HUES48 (cell line): ENCODE measurements at regions not wholly inside any gene's neighbourhood (a gene's known extent, or its start where the extent isn't known, plus 50 kb on each side); places are given as distances from the start of the nearest gene placed in this dataset.

Experiments
- H3K27ac ChIP-seq: one replicate; pipeline ENCODE4 v1.7.0; 2013; ENCODE audit warnings: low read depth, low read length, inconsistent platforms
- H3K27me3 ChIP-seq: 2 replicates; pipeline ENCODE4 v1.6.1; 2013; ENCODE audit warnings: mild to moderate bottlenecking, low read length; ENCODE audit not compliant: control insufficient read depth, insufficient read depth
- H3K36me3 ChIP-seq: 2 replicates; pipeline ENCODE4 v1.6.1; 2013; ENCODE audit warnings: low read length; ENCODE audit not compliant: control insufficient read depth, insufficient read depth
- H3K4me1 ChIP-seq: 2 replicates; pipeline ENCODE4 v1.6.1; 2013; ENCODE audit warnings: mild to moderate bottlenecking, low read length; ENCODE audit not compliant: control insufficient read depth, insufficient read depth
- H3K4me3 ChIP-seq: 2 replicates; pipeline ENCODE4 v1.5.1; 2013; ENCODE audit warnings: mild to moderate bottlenecking, low read depth, low read length
- H3K9ac ChIP-seq: 2 replicates; pipeline ENCODE4 v1.6.1; 2013; ENCODE audit warnings: mild to moderate bottlenecking, low read depth, low read length, moderate library complexity
- H3K9me3 ChIP-seq: 2 replicates; pipeline ENCODE4 v1.6.1; 2013; ENCODE audit warnings: low read length; ENCODE audit not compliant: control insufficient read depth, insufficient read depth

- H3K9ac ChIP-seq = no peak overlapping the region
Observed at GRCh38 chr20:52818491-52818890, 153.7 kb upstream of the TSHZ2 start.

GRCh38 chr20:52817981-52818380 lies 154.2 kb upstream of the TSHZ2 start:
- H3K27me3 ChIP-seq = no peaks in the 10 kb centered on the region
- no peak overlapping the region for H3K27ac ChIP-seq
- no peaks in the 10 kb centered on the region for H3K9me3 ChIP-seq
- H3K4me1 ChIP-seq = no peaks in the 10 kb centered on the region
- no peak overlapping the region for H3K9ac ChIP-seq
- no peaks in the 10 kb centered on the region for H3K36me3 ChIP-seq
- no peak overlapping the region for H3K4me3 ChIP-seq

More at GRCh38 chr20:52818491-52818890, 153.7 kb upstream of the TSHZ2 start:
- Histone ChIP-seq H3K27ac (no peak overlapping the region), H3K4me1 (no peaks in the 10 kb centered on the region), H3K9me3 (no peaks in the 10 kb centered on the region), H3K27me3 (no peaks in the 10 kb centered on the region), H3K36me3 (no peaks in the 10 kb centered on the region), H3K4me3 (no peak overlapping the region)

GRCh38 chr20:52817511-52817910 lies 154.6 kb upstream of the TSHZ2 start:
- Histone ChIP-seq H3K9ac (no peak overlapping the region), H3K9me3 (no peaks in the 10 kb centered on the region), H3K4me1 (no peaks in the 10 kb centered on the region), H3K36me3 (no peaks in the 10 kb centered on the region), H3K4me3 (no peak overlapping the region), H3K27ac (no peak overlapping the region), H3K27me3 (no peaks in the 10 kb centered on the region)

- Histone ChIP-seq H3K9ac (no peak overlapping the region), H3K4me1 (no peaks in the 10 kb centered on the region), H3K9me3 (no peaks in the 10 kb centered on the region), H3K36me3 (no peaks in the 10 kb centered on the region), H3K27ac (no peak overlapping the region), H3K27me3 (no peaks in the 10 kb centered on the region), H3K4me3 (no peak overlapping the region)
Observed at GRCh38 chr20:52814371-52814770, 157.8 kb upstream of the TSHZ2 start.

- no peak overlapping the region for H3K9ac ChIP-seq
- no peaks in the 10 kb centered on the region for H3K4me1 ChIP-seq
- H3K36me3 ChIP-seq = no peaks in the 10 kb centered on the region
- no peaks in the 10 kb centered on the region for H3K9me3 ChIP-seq
- no peak overlapping the region for H3K4me3 ChIP-seq
- no peaks in the 10 kb centered on the region for H3K27me3 ChIP-seq
- no peak overlapping the region for H3K27ac ChIP-seq
Observed at GRCh38 chr20:52812231-52812847, 159.8 kb upstream of the TSHZ2 start.

- Histone ChIP-seq H3K36me3 (no peaks in the 10 kb centered on the region), H3K4me3 (no peak overlapping the region), H3K27me3 (no peaks in the 10 kb centered on the region), H3K4me1 (no peaks in the 10 kb centered on the region), H3K27ac (no peak overlapping the region), H3K9ac (no peak overlapping the region), H3K9me3 (no peaks in the 10 kb centered on the region)
Observed at GRCh38 chr20:52809003-52809402, 163.2 kb upstream of the TSHZ2 start.

GRCh38 chr20:52806918-52807317 lies 165.2 kb upstream of the TSHZ2 start:
- no peak overlapping the region for H3K27ac ChIP-seq
- no peak overlapping the region for H3K9ac ChIP-seq
- H3K27me3 ChIP-seq = no peaks in the 10 kb centered on the region
- no peaks in the 10 kb centered on the region for H3K4me1 ChIP-seq
- no peaks in the 10 kb centered on the region for H3K9me3 ChIP-seq
- no peak overlapping the region for H3K4me3 ChIP-seq
- H3K36me3 ChIP-seq = no peaks in the 10 kb centered on the region

- Histone ChIP-seq H3K9me3 (no peaks in the 10 kb centered on the region), H3K36me3 (no peaks in the 10 kb centered on the region), H3K4me3 (no peak overlapping the region), H3K9ac (no peak overlapping the region), H3K27me3 (no peaks in the 10 kb centered on the region), H3K27ac (no peak overlapping the region), H3K4me1 (no peaks in the 10 kb centered on the region)
Observed at GRCh38 chr20:52805843-52806242, 166.3 kb upstream of the TSHZ2 start.

GRCh38 chr20:52805296-52805571 lies 166.9 kb upstream of the TSHZ2 start:
- H3K9me3 ChIP-seq = no peaks in the 10 kb centered on the region
- no peak overlapping the region for H3K27ac ChIP-seq
- no peaks in the 10 kb centered on the region for H3K36me3 ChIP-seq
- H3K4me1 ChIP-seq = no peaks in the 10 kb centered on the region
- no peak overlapping the region for H3K4me3 ChIP-seq
- no peaks in the 10 kb centered on the region for H3K27me3 ChIP-seq
- H3K9ac ChIP-seq = no peak overlapping the region

GRCh38 chr20:52804497-52805295 lies 167.5 kb upstream of the TSHZ2 start:
- no peaks in the 10 kb centered on the region for H3K9me3 ChIP-seq
- no peak overlapping the region for H3K9ac ChIP-seq
- H3K4me1 ChIP-seq = no peaks in the 10 kb centered on the region
- H3K27me3 ChIP-seq = no peaks in the 10 kb centered on the region
- H3K4me3 ChIP-seq = no peak overlapping the region
- no peak overlapping the region for H3K27ac ChIP-seq
- no peaks in the 10 kb centered on the region for H3K36me3 ChIP-seq

- Histone ChIP-seq H3K27ac (no peak overlapping the region), H3K9me3 (no peaks in the 10 kb centered on the region), H3K27me3 (no peaks in the 10 kb centered on the region), H3K9ac (no peak overlapping the region), H3K4me1 (no peaks in the 10 kb centered on the region), H3K36me3 (no peaks in the 10 kb centered on the region), H3K4me3 (no peak overlapping the region)
Observed at GRCh38 chr20:52801628-52802006, 170.5 kb upstream of the TSHZ2 start.
